MM.1S (cell line): ENCODE measurements at regions not wholly inside any gene's neighbourhood (a gene's known extent, or its start where the extent isn't known, plus 50 kb on each side); places are given as distances from the start of the nearest gene placed in this dataset.

Experiments used
- CTCF ChIP-seq: fragments of 300-600 bp; sonication (generic); IDR thresholded peaks from 2 replicates; pipeline ENCODE4 v1.5.1; 2016; ENCODE audit warnings: antibody characterized with exemption, low read length, mixed read lengths
- EZH2 ChIP-seq: fragments of 300-600 bp; sonication (generic); optimal IDR thresholded peaks from 2 replicates; pipeline ENCODE3; 2017; ENCODE audit warnings: low read depth, mild to moderate bottlenecking, antibody characterized with exemption, low read length, mixed read lengths

DNA sequence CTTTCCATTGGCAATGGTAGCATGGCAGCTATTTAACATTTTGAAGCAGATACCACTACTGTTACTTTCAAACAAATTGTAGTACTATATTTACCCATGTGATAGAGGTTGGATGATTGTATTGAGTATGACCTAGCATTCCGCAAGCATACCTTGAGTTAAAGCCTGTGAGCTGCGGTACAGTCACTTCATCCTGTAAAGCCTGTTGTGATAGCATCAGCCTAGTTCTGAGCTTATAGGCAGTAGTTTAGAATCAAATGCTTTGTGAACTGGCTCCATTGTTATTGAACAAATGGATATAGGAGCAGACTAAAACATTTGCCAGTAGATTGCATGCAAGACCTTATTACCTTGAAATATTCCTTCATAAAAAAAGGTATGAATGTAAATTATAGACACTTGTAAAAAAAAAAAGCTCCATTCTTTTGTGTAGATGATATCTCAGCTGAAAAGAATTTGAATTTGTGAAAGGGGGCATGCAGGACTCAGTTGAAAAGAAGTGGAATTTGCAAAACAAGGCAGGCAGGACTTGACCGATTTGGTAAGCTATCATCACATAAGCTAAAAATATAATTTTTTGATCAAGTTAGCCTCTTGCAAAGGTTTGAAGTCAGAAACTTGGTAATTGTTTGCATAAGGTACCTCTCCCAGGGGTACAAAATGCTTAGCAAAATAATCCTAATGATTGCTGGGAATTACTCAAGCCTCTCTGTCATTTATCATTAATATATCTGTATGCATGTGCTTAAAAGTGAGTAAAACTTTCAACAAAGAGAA is 138.5 kb upstream of the ITGA4 start:
- TF ChIP-seq CTCF (no peak), EZH2 (no peak)
